Chondrocyte (in vitro differentiated cells): ENCODE measurements at regions not wholly inside any gene's neighbourhood (a gene's known extent, or its start where the extent isn't known, plus 50 kb on each side); places are given as distances from the start of the nearest gene placed in this dataset.

ENCODE experiments used
- DNase-seq: peaks from one replicate; pipeline ENCODE4 v3.0.0; 2021; ENCODE audit warnings: mixed read lengths, low spot score
- H3K27ac Mint-ChIP-seq: one replicate; pipeline ENCODE4 v1.8.0; 2021; ENCODE audit warnings: mild to moderate bottlenecking, moderate library complexity, mixed read lengths; ENCODE audit not compliant: unreplicated experiment
- H3K27me3 Mint-ChIP-seq: 2 replicates; pipeline ENCODE4 v1.8.0; 2021; ENCODE audit warnings: low read depth, mixed read lengths
- H3K36me3 Mint-ChIP-seq: 2 replicates; pipeline ENCODE4 v1.8.0; 2021; ENCODE audit warnings: low read depth, mixed read lengths
- H3K4me1 Mint-ChIP-seq: 2 replicates; pipeline ENCODE4 v1.8.0; 2021; ENCODE audit warnings: low read depth, mild to moderate bottlenecking, mixed read lengths
- H3K4me3 Mint-ChIP-seq: one replicate; pipeline ENCODE4 v1.8.0; 2021; ENCODE audit warnings: mild to moderate bottlenecking, moderate library complexity, mixed read lengths; ENCODE audit not compliant: unreplicated experiment
- H3K9me3 Mint-ChIP-seq: 2 replicates; pipeline ENCODE4 v1.8.0; 2021; ENCODE audit warnings: low read depth, mixed read lengths
- TF ChIP-seq, protein P1 (sequence below): fragments of 200-600 bp; sonication (generic); IDR thresholded peaks from 2 replicates; pipeline ENCODE4 v1.5.0; 2021; ENCODE audit warnings: antibody characterized with exemption, mild to moderate bottlenecking, moderate library complexity

DNA sequence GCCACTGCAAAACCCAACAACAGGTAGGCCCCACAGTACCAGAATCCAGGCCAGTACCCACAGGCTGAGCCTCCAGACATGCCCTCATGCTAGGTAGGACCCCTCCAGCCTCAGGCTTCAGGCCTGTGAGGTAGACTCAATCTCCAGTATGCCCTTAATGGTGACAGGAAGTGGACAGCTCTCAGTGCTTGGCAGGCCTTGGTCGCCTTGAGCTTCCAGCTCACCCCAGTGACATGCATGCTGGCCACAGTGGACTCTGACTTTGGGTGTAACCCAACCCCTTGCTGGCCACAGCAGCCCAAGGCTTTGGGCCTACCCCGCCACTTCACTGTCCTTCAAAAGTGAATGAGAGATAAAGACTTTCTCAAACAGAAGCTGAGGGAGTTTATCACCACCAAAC is 324.2 kb downstream of the ANTXR2 start:
- TF ChIP-seq, protein P1, sequence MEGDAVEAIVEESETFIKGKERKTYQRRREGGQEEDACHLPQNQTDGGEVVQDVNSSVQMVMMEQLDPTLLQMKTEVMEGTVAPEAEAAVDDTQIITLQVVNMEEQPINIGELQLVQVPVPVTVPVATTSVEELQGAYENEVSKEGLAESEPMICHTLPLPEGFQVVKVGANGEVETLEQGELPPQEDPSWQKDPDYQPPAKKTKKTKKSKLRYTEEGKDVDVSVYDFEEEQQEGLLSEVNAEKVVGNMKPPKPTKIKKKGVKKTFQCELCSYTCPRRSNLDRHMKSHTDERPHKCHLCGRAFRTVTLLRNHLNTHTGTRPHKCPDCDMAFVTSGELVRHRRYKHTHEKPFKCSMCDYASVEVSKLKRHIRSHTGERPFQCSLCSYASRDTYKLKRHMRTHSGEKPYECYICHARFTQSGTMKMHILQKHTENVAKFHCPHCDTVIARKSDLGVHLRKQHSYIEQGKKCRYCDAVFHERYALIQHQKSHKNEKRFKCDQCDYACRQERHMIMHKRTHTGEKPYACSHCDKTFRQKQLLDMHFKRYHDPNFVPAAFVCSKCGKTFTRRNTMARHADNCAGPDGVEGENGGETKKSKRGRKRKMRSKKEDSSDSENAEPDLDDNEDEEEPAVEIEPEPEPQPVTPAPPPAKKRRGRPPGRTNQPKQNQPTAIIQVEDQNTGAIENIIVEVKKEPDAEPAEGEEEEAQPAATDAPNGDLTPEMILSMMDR = no peak
- H3K27me3 Mint-ChIP-seq = peaks cover 20% of the 10 kb centered on the region
- H3K4me3 Mint-ChIP-seq = no peak overlapping the region
- H3K4me1 Mint-ChIP-seq = no peaks in the 10 kb centered on the region
- H3K27ac Mint-ChIP-seq = no peak overlapping the region
- H3K36me3 Mint-ChIP-seq = no peaks in the 10 kb centered on the region
- peaks cover 2% of the 10 kb centered on the region for H3K9me3 Mint-ChIP-seq
- DNase-seq = no peak

DNA sequence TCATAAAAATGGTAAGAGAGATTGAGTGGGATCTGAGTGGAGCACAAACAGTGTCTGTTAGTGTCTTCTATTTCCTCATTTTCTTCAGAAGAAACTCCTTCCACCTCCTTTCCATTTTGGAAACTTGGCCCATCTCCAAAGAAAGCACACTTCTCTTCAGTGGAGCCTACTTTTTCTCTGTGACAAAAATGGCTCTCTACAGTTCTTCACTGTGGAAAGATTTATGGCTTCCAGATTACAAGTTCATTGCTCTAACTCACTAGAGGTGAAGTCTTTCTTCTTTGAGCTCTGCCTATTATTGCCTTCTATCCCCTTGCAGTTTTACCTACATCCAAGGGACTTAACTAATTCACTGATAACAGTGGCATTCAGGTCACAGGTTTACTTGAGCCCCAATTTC is 325.8 kb downstream of the ANTXR2 start:
- Mint-ChIP-seq H3K4me3 (no peak overlapping the region), H3K4me1 (no peaks in the 10 kb centered on the region), H3K9me3 (peaks cover 2% of the 10 kb centered on the region), H3K36me3 (no peaks in the 10 kb centered on the region), H3K27ac (no peak overlapping the region), H3K27me3 (peaks cover 30% of the 10 kb centered on the region)
- TF ChIP-seq, protein P1 = no peak
- DNase-seq = no peak

DNA sequence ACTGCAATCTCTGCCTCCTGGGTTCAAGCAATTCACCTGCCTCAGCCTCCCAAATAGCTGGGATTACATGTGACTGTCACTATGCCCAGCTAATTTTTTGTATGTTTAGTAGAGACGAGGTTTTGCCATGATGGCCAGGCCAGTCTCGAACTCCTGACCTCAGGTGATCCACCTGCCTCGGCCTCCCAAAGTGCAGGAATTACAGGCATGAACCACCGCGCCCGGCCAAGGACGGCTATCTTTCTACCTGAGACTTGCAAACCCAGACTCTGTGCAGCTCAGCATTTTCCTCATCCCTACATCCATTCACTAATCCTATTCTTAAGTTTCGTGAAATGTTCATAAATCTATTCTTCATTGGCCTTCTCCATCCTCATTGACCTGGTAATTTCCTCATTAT is 330.0 kb downstream of the ANTXR2 start:
- TF ChIP-seq, protein P1 = no peak
- no peak for DNase-seq
- H3K4me1 Mint-ChIP-seq = no peaks in the 10 kb centered on the region

DNA sequence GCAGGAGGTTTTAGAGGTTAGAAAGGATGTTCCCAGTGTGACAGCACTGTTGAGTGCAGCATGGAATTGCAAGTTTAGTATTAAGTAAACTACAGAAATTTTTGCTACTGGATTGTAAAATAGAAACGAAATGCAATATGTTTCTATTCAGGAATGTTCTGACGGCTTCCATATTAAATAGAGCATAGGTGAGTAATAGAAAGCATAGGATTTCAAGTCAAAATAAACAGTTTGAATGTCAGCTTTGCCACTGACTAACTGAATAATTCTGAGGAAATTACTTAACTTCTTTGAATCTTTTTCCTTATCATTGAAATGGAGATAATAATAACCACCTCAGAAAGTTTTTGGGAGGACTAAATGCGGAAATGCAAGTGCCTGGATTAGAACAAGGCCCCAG is 331.9 kb upstream of the GK2 start:
- H3K9me3 Mint-ChIP-seq = no peaks in the 10 kb centered on the region
- H3K27ac Mint-ChIP-seq = no peak overlapping the region
- H3K36me3 Mint-ChIP-seq = no peaks in the 10 kb centered on the region
- no peak for DNase-seq
- no peaks in the 10 kb centered on the region for H3K4me1 Mint-ChIP-seq
- no peak overlapping the region for H3K4me3 Mint-ChIP-seq
- peaks cover 27% of the 10 kb centered on the region for H3K27me3 Mint-ChIP-seq
- TF ChIP-seq, protein P1 = no peak

More for the DNA sequence above, 330.0 kb downstream of the ANTXR2 start:
- no peaks in the 10 kb centered on the region for H3K36me3 Mint-ChIP-seq
- no peaks in the 10 kb centered on the region for H3K9me3 Mint-ChIP-seq
- no peak overlapping the region for H3K4me3 Mint-ChIP-seq
- H3K27me3 Mint-ChIP-seq = peaks cover 33% of the 10 kb centered on the region
- H3K27ac Mint-ChIP-seq = no peak overlapping the region

DNA sequence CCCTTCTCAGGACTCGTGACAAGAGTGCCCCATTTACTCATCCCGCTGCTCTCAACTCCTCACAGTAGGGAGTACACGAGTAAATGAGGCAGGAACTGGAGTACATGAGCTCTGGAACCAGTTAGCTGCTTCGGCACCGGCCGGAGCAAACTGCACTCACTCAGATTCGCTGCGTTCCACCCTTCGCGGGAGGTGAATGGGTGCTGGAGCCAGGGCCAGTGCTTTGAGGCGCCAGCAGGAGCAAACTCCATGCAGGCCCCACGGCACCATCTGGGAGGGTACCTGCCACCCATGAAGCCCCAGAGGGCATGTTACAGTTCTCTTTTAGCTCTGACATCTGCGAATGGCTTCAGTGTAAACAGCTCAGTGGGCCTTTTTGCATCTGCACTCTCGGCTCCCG is 315.5 kb upstream of the GK2 start:
- Mint-ChIP-seq H3K4me1 (no peaks in the 10 kb centered on the region), H3K36me3 (no peaks in the 10 kb centered on the region), H3K27ac (no peak overlapping the region), H3K4me3 (no peak overlapping the region), H3K9me3 (peaks cover 4% of the 10 kb centered on the region), H3K27me3 (peaks cover 14% of the 10 kb centered on the region)
- TF ChIP-seq, protein P1 = no peak
- DNase-seq = no peak
